NCI-H748 treated with DMSO at 0.1 percent for 48 hours (cell line): ENCODE measurements at regions not wholly inside any gene's neighbourhood (a gene's known extent, or its start where the extent isn't known, plus 50 kb on each side); places are given as distances from the start of the nearest gene placed in this dataset.
"Not testable (repeated sequence)": the region's sequence is repeated elsewhere in the genome, so short reads cannot be mapped to it uniquely, and the experiment has no call there.

Experiments
- DNase-seq: peaks from one replicate; lab custom pipeline; 2025; lab: John Stamatoyannopoulos, UW

GRCh38 chr6:71602385-71603007 lies 283.9 kb upstream of the RIMS1 start:
- DNase-seq: no peak

- DNase-seq: no peak
Measured at GRCh38 chr6:71603021-71603420, 283.3 kb upstream of the RIMS1 start.

- no peak for DNase-seq
Measured at GRCh38 chr6:71608646-71609045, 277.7 kb upstream of the RIMS1 start.

GRCh38 chr6:71619836-71620235 lies 266.5 kb upstream of the RIMS1 start:
- DNase-seq: no peak

- DNase-seq: peak; percentile 37
Measured at GRCh38 chr6:71621918-71622519, 264.3 kb upstream of the RIMS1 start.

- DNase-seq: no peak
Measured at GRCh38 chr6:71642120-71642519, 244.2 kb upstream of the RIMS1 start.

GRCh38 chr6:71642793-71643192 lies 243.6 kb upstream of the RIMS1 start:
- no peak for DNase-seq

GRCh38 chr6:71645299-71645698 lies 241.1 kb upstream of the RIMS1 start:
- DNase-seq: no peak

- DNase-seq: no peak
Measured at GRCh38 chr6:71649915-71650314, 236.4 kb upstream of the RIMS1 start.

- no peak for DNase-seq
Measured at GRCh38 chr6:71651636-71652035, 234.7 kb upstream of the RIMS1 start.

GRCh38 chr6:71656121-71656520 lies 230.2 kb upstream of the RIMS1 start:
- no peak for DNase-seq

GRCh38 chr6:71665931-71666330 lies 220.4 kb upstream of the RIMS1 start:
- DNase-seq: no peak

- no peak for DNase-seq
Measured at GRCh38 chr6:71672876-71673275, 213.5 kb upstream of the RIMS1 start.

- no peak for DNase-seq
Measured at GRCh38 chr6:71675386-71675785, 211.0 kb upstream of the RIMS1 start.

GRCh38 chr6:71676298-71676697 lies 210.1 kb upstream of the RIMS1 start:
- DNase-seq: no peak

- DNase-seq: no peak
Measured at GRCh38 chr6:71678091-71678490, 208.3 kb upstream of the RIMS1 start.

- no peak for DNase-seq
Measured at GRCh38 chr6:71681234-71681867, 205.0 kb upstream of the RIMS1 start.

GRCh38 chr6:71686021-71686677 lies 200.2 kb upstream of the RIMS1 start:
- DNase-seq: not testable (repeated sequence)

- no peak for DNase-seq
Measured at GRCh38 chr6:71698702-71699101, 187.6 kb upstream of the RIMS1 start.

GRCh38 chr6:71706523-71706922 lies 179.8 kb upstream of the RIMS1 start:
- DNase-seq: no peak

GRCh38 chr6:71707059-71707458 lies 179.3 kb upstream of the RIMS1 start:
- no peak for DNase-seq

- no peak for DNase-seq
Measured at GRCh38 chr6:71720705-71721104, 165.6 kb upstream of the RIMS1 start.

GRCh38 chr6:71721642-71722041 lies 164.7 kb upstream of the RIMS1 start:
- no peak for DNase-seq
